8988T (cell line): ENCODE measurements at regions not wholly inside any gene's neighbourhood (a gene's known extent, or its start where the extent isn't known, plus 50 kb on each side); places are given as distances from the start of the nearest gene placed in this dataset.

Experiments used
- DNase-seq: peaks from one replicate; pipeline ENCODE4 v3.0.0; 2011

- no peak for DNase-seq
These were observed 351.0 kb downstream of the GALR1 start for GRCh38 chr18:77600674-77601073.

- DNase-seq: no peak
These were observed 351.9 kb downstream of the GALR1 start for GRCh38 chr18:77601567-77601966.

- DNase-seq: no peak
These were observed 357.4 kb downstream of the GALR1 start for GRCh38 chr18:77607087-77607486.

GRCh38 chr18:77608807-77609206, 359.2 kb downstream of the GALR1 start:
- DNase-seq: no peak

- no peak for DNase-seq
These were observed 368.0 kb downstream of the GALR1 start for GRCh38 chr18:77617694-77618093.

- DNase-seq: no peak
These were observed 369.9 kb downstream of the GALR1 start for GRCh38 chr18:77619525-77619924.

- DNase-seq: no peak
These were observed 372.5 kb downstream of the GALR1 start for GRCh38 chr18:77622009-77622692.

- DNase-seq: no peak
These were observed 383.1 kb downstream of the GALR1 start for GRCh38 chr18:77632758-77633157.

- DNase-seq: no peak
These were observed 384.8 kb downstream of the GALR1 start for GRCh38 chr18:77634494-77634893.

GRCh38 chr18:77635451-77635850, 385.8 kb downstream of the GALR1 start:
- DNase-seq: no peak

GRCh38 chr18:77635858-77636257, 386.2 kb downstream of the GALR1 start:
- DNase-seq: no peak

GRCh38 chr18:77645170-77645872, 395.7 kb downstream of the GALR1 start:
- no peak for DNase-seq

- no peak for DNase-seq
These were observed 397.8 kb downstream of the GALR1 start for GRCh38 chr18:77647472-77647871.

GRCh38 chr18:77648411-77648810, 398.8 kb downstream of the GALR1 start:
- no peak for DNase-seq

- DNase-seq: peak; percentile 18
These were observed 401.2 kb downstream of the GALR1 start for GRCh38 chr18:77650799-77651385.

GRCh38 chr18:77651441-77651840, 401.8 kb downstream of the GALR1 start:
- DNase-seq: no peak

GRCh38 chr18:77653792-77654191, 404.1 kb downstream of the GALR1 start:
- no peak for DNase-seq

- no peak for DNase-seq
These were observed 404.7 kb downstream of the GALR1 start for GRCh38 chr18:77654302-77654701.

- no peak for DNase-seq
These were observed 408.1 kb downstream of the GALR1 start for GRCh38 chr18:77657651-77658298.

- no peak for DNase-seq
These were observed 408.6 kb downstream of the GALR1 start for GRCh38 chr18:77658299-77658662.

GRCh38 chr18:77658751-77659448, 409.3 kb downstream of the GALR1 start:
- no peak for DNase-seq

- no peak for DNase-seq
These were observed 417.0 kb downstream of the GALR1 start for GRCh38 chr18:77666613-77667012.

- no peak for DNase-seq
These were observed 418.6 kb downstream of the GALR1 start for GRCh38 chr18:77668219-77668618.
